SU-DHL-6 (cell line): ENCODE measurements at regions not wholly inside any gene's neighbourhood (a gene's known extent, or its start where the extent isn't known, plus 50 kb on each side); places are given as distances from the start of the nearest gene placed in this dataset.

Experiments
- EZH2phosphoT487 ChIP-seq: fragments of 200-600 bp; sonication (generic), shearing (Covaris generic); conservative IDR thresholded peaks from 2 replicates; pipeline ENCODE4 v1.6.1; 2018; ENCODE audit warnings: mild to moderate bottlenecking, antibody characterized with exemption, low read length, moderate library complexity, mixed read lengths
- TF ChIP-seq, protein P1 (sequence below): fragments of 200-600 bp; sonication (generic); IDR thresholded peaks from one replicate; pipeline ENCODE4 v1.5.1; 2017; ENCODE audit warnings: antibody characterized with exemption, mild to moderate bottlenecking, low read length, moderate library complexity; ENCODE audit not compliant: insufficient read depth, poor library complexity, severe bottlenecking

DNA sequence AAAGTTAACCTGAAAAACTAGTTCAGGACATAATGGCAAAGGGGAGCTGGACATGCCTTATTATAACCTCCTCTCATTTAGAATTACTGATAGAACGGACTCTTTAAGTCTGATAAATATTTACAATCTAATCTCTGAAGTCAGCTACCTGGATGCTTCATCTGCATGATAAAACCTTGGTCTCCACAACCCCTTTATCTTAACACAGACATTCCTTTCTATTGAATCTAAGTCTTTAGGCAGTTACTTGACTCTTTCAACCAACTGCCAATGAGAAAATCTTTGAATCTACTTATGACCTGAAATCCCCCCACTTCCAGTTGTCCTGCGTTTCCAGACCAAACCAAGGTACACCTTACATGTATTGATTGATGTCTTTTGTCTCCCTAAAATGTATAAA is 191.2 kb upstream of the LRRTM4 start:
- TF ChIP-seq, protein P1, sequence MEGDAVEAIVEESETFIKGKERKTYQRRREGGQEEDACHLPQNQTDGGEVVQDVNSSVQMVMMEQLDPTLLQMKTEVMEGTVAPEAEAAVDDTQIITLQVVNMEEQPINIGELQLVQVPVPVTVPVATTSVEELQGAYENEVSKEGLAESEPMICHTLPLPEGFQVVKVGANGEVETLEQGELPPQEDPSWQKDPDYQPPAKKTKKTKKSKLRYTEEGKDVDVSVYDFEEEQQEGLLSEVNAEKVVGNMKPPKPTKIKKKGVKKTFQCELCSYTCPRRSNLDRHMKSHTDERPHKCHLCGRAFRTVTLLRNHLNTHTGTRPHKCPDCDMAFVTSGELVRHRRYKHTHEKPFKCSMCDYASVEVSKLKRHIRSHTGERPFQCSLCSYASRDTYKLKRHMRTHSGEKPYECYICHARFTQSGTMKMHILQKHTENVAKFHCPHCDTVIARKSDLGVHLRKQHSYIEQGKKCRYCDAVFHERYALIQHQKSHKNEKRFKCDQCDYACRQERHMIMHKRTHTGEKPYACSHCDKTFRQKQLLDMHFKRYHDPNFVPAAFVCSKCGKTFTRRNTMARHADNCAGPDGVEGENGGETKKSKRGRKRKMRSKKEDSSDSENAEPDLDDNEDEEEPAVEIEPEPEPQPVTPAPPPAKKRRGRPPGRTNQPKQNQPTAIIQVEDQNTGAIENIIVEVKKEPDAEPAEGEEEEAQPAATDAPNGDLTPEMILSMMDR: no peak
- no peak for TF ChIP-seq EZH2phosphoT487
